ENCODE measurements at regions not wholly inside any gene's neighbourhood (a gene's known extent, or its start where the extent isn't known, plus 50 kb on each side); places are given as distances from the start of the nearest gene placed in this dataset.

DNA sequence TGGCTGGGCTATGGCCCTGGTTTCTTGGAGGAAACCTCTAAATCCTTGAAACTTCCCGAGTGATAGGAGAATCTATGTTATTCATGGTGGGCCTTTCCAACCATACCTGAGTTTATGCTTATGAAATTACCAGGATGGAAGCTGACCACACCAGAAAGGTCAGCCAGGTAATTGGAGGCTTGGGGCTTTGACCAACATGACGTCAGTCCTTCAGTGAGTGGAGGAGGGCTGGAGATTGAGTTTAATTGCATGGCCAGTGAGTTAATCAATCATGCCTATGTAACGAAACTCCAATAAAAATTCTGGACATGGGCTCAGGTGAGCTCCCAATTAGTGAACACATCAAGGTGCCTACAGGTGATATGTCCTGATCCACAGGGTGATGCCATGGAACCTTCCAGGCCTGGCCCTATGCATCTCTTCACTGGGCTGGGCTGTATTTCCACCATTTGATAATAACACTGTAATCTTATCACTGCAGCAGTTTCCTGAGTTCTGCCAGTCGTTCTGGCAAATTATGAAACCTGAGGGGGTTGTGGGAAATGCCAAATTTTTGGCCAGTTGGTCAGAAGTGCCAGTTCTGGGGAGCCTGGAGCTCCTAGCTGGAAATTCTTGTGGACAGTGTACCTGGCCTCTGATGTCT, 106.5 kb downstream of the CDH26 start:
- no peak for DNase-seq

GRCh38 chr20:60065741-60066437, 107.7 kb downstream of the CDH26 start:
- DNase-seq: no peak

DNA sequence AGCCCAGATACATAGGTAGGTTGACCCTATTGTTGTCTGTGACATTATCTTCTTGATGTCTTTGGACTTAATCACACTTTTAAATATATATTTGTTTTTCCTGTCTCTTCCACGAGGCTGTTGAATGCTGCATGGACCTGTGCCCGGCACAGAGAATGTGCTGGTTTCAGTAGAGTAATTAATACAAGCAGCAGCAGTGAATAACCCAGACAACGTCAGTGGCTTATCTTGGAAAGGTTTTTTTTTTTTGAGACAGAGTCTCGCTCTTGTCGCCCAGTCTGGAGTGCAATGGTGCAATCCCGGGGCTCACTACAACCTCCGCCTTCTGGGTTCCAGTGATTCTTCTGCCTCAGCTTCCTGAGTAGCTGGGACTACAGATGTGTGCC, 108.2 kb downstream of the CDH26 start:
- DNase-seq: no peak

DNA sequence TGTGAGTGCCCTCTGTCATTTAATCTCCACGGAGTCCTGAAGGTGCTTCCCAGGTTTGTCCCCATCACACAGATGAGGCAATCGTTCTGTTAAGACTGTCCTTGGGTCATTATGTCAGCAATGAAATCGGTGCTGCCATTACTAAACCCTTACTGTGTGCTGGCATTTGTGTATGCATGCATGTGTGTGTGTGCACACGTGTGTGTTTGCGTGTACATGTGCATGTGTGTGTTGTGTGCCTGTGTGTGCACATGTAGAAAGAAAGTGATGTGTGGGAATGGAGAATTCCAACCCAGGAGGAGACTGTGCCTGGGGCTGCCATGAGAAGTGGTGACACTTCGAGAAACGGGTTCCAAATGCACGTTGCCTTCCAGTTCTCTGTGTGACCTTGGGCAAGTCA, 110.3 kb downstream of the CDH26 start:
- DNase-seq: no peak

DNA sequence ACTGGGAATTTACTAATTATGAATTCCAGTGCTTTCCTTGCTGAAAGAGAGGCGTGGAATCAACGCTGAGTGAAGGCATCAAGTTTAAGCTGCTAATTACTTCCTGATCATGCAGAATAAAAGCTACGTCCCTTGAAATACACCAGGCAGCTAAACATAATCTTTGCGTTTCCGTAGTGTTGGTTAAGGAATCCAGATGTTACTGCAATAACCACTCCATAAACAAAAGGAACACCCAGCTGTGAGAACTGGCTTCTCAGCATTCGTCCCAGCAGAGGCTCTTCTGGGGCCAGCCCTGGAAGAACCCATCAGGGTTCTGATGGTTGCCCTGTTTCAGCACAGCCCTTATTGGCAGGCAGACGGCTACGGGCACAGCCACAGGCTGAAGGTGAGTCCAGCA, 111.4 kb downstream of the CDH26 start:
- DNase-seq: no peak

DNA sequence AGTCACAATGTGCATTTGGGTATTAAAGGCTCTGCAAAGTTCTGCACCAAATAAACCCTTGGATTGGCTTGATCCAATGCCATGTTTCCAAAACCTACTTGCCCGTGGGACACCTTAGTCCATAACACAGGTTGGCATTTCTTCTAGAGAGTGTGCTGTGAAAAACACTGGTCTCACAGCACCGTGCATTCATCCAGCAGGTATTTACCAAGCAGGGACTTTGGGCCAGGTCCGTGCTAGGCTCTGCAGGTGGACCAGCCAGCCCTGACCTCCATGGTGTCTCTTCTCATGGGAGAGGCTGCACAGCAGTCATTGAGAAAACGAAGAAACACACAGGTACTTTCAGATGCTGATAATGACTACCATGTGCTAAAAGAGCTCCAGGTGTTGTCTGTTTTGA, 112.6 kb downstream of the CDH26 start:
- DNase-seq: no peak

- no peak for DNase-seq
These were observed 113.7 kb downstream of the CDH26 start for GRCh38 chr20:60071965-60072364.

DNA sequence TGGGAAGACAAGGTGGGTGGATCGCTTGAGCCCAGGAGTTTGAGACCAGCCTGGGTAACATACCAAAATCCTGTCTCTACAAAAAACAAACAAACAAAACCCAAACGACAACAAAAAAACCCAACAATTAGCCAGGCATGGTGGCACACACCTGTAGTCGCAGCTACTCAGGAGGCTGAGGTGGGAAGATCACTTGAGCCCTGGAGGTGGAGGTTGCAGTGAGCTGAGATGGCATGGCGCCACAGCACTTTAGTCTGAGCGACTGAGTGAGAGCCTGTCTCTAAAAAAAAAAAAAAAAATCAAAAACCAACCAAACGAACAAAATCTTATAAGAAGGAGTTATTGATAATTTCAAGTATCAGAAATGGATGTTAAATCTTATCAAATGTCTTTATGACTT, 114.9 kb downstream of the CDH26 start:
- no peak for DNase-seq

GRCh38 chr20:60073504-60073903, 115.3 kb downstream of the CDH26 start:
- DNase-seq: no peak

GRCh38 chr20:60074276-60074675, 116.1 kb downstream of the CDH26 start:
- DNase-seq: no peak

DNA sequence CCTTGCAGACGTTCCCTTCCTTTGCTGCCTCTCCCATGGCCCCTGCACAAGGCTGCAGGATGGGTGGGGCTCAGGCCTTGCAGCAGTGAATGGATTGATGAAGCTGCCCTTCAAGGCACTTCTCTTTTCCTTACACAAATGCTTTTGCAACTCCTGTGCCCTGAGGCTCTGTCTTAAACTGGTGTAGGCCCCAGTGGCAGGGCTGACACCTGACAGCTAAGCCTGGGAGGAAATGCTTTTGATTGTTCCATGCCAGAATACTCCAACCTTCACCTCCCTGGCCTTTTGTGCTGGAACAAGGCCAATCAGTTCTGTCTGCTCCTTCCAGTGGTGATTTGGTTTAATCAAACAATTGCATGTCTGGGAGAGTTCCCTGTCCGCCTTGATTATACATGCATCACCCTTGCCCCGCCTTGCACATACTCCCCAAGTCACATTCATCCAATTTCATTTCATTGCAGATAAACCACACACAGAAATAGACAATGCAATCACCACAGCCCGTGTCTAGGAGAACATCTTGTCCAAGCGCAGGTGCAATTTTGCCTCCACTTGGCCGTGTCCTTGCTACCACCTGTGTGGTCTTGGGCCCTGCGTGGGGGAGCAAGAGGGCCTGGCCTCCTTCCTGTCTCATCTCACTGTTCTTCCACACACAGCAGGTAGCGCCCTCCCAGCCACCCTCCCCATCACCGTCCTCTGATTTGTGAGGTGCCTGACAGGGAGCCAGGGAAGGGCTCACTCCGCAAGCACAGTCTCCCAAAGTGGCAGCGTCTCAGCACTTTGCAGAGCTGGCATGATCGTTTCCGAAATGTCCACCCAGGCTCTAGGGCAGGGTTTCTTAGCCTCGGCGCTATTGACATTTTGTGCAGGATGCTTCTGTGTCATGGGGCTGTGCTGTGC, 120.4 kb downstream of the CDH26 start:
- no peak for DNase-seq

DNA sequence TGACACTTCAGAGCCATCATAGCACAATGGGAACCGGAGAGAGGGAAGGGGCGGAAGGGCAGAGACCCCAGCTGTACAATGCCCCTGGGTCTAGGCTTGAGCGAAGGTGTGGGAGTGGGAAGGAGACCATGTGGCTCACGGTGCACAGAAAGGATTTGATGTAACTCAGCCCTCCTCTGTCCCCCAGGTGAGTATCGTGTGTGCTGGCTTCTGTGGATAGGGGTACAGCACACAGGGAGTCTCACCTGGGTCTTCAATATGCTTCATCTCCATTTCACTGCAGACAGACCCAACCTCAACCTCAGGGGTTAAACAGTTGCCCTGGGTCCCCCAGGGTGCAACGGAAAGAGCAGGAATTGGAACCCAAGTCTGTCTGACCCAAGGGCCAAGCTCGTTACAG, 122.2 kb downstream of the CDH26 start:
- no peak for DNase-seq

DNA sequence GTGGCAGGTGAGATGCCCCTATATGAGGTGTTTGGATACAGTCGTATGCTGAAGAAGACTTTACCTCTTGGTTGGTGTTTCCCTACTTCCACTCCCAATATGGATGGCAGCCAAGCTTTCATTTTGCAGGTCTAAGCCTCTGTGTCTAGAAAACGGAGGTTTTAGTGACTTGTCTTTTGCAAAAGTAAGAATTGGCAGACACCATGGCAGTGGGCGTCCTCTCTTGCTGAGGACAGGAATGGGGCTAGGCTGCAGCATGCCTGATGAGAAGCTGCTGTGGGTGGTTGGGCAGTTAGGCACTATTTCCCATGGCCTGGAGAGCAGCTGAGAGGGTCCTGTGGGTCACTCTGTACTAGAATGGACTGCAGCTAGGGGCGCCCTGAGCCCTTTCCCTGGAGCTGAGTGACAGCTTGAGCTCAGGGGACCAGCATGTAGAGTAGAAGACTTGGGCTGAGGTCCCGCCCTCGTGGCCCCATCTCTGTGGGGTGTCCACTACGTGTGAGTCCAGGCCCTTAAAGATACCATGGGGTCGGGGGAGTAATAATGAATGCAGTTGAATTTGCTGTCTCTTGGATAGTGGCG, 127.4 kb downstream of the CDH26 start:
- DNase-seq: no peak

- no peak for DNase-seq
These were observed 128.8 kb downstream of the CDH26 start for GRCh38 chr20:60086821-60087562.

GRCh38 chr20:60087563-60088105, 129.4 kb downstream of the CDH26 start:
- DNase-seq: no peak

DNA sequence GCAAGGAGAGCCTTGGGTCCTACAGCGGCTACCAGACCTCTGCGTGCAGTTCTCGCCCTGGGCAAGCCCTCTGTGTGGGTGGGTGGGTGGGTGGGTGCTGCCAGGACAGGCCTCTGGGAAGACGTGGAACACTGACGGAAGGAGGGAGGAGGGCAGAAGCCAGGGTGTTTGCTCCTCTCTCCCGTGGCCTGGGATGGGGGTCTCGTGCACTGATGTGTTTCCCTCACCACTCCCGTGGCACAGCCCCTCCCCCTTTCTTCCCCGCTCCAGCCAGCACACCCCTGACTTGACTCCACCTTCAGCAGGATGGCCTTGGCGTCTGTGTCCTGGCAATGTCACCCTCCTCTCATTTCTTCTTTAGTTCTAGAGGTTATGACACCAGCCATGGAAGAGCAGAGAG, 130.0 kb downstream of the CDH26 start:
- no peak for DNase-seq

DNA sequence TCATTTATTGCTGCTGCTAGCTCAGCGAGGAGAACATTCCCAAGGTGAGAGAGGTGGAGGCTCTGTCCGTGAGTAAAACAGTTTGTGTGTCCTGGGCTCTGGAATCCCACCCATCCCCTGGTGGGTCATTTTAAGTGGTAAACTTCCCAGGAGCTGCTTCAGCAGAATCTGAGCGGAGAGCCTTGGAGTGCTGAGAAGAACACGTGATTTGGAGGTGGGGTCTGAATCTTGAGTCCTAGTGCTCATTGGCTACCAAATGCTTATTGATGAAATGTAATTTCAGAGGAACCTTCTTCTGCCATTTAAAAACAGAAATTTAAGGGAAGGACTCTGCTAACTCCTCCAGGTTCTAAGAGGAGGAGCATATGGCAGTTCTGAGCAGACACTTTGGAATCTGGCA, 132.4 kb downstream of the CDH26 start:
- no peak for DNase-seq

- DNase-seq: no peak
These were observed 133.1 kb downstream of the CDH26 start for GRCh38 chr20:60091305-60091704.

DNA sequence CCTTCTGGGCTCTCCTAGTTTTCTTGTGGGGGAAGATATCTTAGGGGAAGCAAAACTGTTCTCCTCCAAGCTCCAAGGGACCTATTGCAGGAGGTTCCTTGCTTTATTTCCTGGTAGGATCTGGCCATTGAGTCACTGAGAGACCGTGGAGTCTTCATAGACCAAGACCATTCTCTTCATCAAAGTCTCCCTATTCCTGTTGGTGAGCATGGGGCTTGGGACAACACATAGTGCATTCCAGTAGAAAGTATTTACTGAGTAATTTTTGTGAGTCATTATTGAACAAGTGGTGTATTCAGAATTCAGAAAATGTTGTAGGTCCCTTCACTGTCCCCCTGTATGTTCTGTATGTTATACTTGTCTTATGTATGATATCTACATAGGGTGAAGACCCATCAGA, 133.6 kb downstream of the CDH26 start:
- no peak for DNase-seq

GRCh38 chr20:60092729-60093128, 134.5 kb downstream of the CDH26 start:
- DNase-seq: no peak

GRCh38 chr20:60095456-60095855, 137.2 kb downstream of the CDH26 start:
- DNase-seq: no peak

DNA sequence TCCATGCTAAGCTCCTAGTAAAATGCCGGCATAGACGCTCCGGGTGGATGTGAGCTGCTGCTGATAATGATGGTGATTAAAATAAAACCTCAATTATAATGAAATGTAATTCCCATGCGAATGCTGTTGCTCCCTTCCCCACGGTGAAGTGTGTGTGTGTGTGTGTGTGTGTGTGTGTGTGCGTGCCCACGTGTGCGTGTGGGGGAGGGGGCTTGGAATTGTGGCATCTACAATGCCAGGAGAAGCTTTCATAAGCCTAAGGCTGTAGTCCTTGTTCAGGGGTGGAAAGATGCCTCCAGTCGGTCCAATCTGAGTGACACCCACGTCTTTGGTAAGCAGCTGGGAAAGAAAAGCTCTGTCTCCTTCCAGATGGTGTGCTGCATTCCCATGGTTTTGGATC, 137.9 kb downstream of the CDH26 start:
- DNase-seq: no peak
